Activated CD8-positive, alpha-beta memory T cell treated with anti-CD3 and anti-CD28 coated beads, Interleukin-2, amount 10 ng/mL, durations not matched to agents 7 days and 5 days (primary cell): ENCODE measurements at regions not wholly inside any gene's neighbourhood (a gene's known extent, or its start where the extent isn't known, plus 50 kb on each side); places are given as distances from the start of the nearest gene placed in this dataset.

ENCODE experiments used
- ATAC-seq: fragments of 150-1000 bp; cut with Tn5 transposase; one replicate; pipeline ENCODE4 v1.10.0; 2021; ENCODE audit warnings: moderate library complexity
- CTCF ChIA-PET: fragments of 350-600 bp; sonication (Branson Sonifier 250); formaldehyde crosslinking; loops from one replicate; lab custom pipeline; 2021; ENCODE audit warnings: antibody characterized with exemption; lab: Charles Lee
- DNase-seq: peaks from one replicate; pipeline ENCODE4 v3.0.0-alpha.2; 2020
- H3K27ac Mint-ChIP-seq: one replicate; pipeline ENCODE4 v1.8.0; 2021; ENCODE audit warnings: mild to moderate bottlenecking, mixed read lengths
- H3K27me3 Mint-ChIP-seq: one replicate; pipeline ENCODE4 v1.8.0; 2021; ENCODE audit warnings: mixed read lengths
- H3K36me3 Mint-ChIP-seq: one replicate; pipeline ENCODE4 v1.8.0; 2021; ENCODE audit warnings: mild to moderate bottlenecking, mixed read lengths
- H3K4me1 Mint-ChIP-seq: one replicate; pipeline ENCODE4 v1.8.0; 2021; ENCODE audit warnings: mixed read lengths
- H3K4me3 Mint-ChIP-seq: one replicate; pipeline ENCODE4 v1.8.0; 2021; ENCODE audit warnings: mild to moderate bottlenecking, moderate library complexity, mixed read lengths
- H3K9me3 Mint-ChIP-seq: one replicate; pipeline ENCODE4 v1.8.0; 2022; ENCODE audit warnings: low read depth, mixed read lengths

- H3K36me3 Mint-ChIP-seq: no peaks in the 10 kb centered on the region
- H3K9me3 Mint-ChIP-seq: no peaks in the 10 kb centered on the region
- DNase-seq: no peak
- no peak overlapping the region for H3K27ac Mint-ChIP-seq
- H3K4me3 Mint-ChIP-seq: no peak overlapping the region
- peaks cover 23% of the 10 kb centered on the region for H3K27me3 Mint-ChIP-seq
- no peaks in the 10 kb centered on the region for H3K4me1 Mint-ChIP-seq
- ATAC-seq: no peak
- CTCF ChIA-PET: interaction anchor here (0.7 to 3.7 kb wide), 2 partner anchors 14 to 28 kb away, joined by 3 to 10 read pairs; no protein-coding TSS in a partner anchor
Observed at GRCh38 chr2:65626831-65627230, 194.4 kb upstream of the SPRED2 start.

DNA sequence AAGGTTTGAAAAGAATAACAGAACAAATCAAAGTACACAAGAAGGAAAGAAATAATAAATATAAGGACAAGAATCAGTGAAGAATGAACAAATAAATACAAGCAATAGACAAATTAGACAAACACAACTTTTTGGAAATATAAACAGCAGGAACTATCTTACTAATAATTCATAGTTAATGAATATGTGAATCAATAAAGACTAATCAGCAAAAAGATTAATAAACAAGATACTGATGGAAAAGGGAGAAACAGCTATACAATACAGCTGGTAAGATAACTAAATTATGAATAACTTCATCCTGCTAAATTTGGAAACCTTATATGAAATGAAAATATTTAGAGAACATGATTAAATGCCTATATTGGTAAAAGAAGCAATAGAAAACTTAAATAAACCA lies 193.6 kb upstream of the SPRED2 start:
- no peaks in the 10 kb centered on the region for H3K36me3 Mint-ChIP-seq
- CTCF ChIA-PET: interaction anchor here (3.7 kb wide), 1 partner anchor 14 kb away, joined by 10 read pairs; no protein-coding TSS in a partner anchor
- no peak for ATAC-seq

GRCh38 chr2:65622951-65623535 lies 190.6 kb upstream of the SPRED2 start:
- no peak for DNase-seq

More for the DNA sequence above, 193.6 kb upstream of the SPRED2 start:
- Mint-ChIP-seq H3K4me1 (no peaks in the 10 kb centered on the region), H3K27me3 (peaks cover 26% of the 10 kb centered on the region), H3K27ac (no peak overlapping the region), H3K4me3 (no peak overlapping the region), H3K9me3 (no peaks in the 10 kb centered on the region)
- no peak for DNase-seq

DNA sequence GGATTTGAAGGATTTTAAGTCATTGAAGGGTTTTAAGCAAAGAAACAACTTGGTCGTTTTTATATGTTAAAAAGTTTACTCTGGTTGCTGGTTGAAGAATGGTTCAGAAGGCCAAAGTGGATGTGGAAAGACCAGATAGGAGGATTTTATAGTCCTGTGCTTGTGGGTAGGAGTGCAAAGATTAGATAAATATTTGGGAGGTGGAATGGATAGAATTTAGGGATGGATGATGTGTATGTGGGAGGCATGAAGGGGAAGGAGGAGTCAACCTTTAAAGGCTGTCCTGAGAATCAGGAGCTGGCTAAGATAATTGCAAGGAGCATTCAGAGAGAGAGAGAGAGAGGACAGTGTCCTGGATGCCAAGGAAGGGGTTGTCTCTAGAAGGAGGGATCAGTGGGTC lies 190.1 kb upstream of the SPRED2 start:
- CTCF ChIA-PET: no interaction called here
- Mint-ChIP-seq H3K4me1 (no peaks in the 10 kb centered on the region), H3K36me3 (no peaks in the 10 kb centered on the region), H3K27ac (no peak overlapping the region), H3K27me3 (peaks cover 33% of the 10 kb centered on the region), H3K9me3 (no peaks in the 10 kb centered on the region), H3K4me3 (no peak overlapping the region)
- ATAC-seq: no peak
- no peak for DNase-seq

More at GRCh38 chr2:65622951-65623535, 190.6 kb upstream of the SPRED2 start:
- no peak for ATAC-seq
- H3K4me3 Mint-ChIP-seq: no peak overlapping the region
- peaks cover 32% of the 10 kb centered on the region for H3K27me3 Mint-ChIP-seq
- no peaks in the 10 kb centered on the region for H3K4me1 Mint-ChIP-seq
- no peaks in the 10 kb centered on the region for H3K36me3 Mint-ChIP-seq
- CTCF ChIA-PET: no interaction called here
- no peaks in the 10 kb centered on the region for H3K9me3 Mint-ChIP-seq
- no peak overlapping the region for H3K27ac Mint-ChIP-seq

GRCh38 chr2:65620524-65620923 lies 188.1 kb upstream of the SPRED2 start:
- Mint-ChIP-seq H3K27ac (no peak overlapping the region), H3K36me3 (no peaks in the 10 kb centered on the region), H3K27me3 (peaks cover 36% of the 10 kb centered on the region), H3K4me1 (no peaks in the 10 kb centered on the region), H3K9me3 (no peaks in the 10 kb centered on the region), H3K4me3 (no peak overlapping the region)
- CTCF ChIA-PET: interaction anchor here (1.1 kb wide), 1 partner anchor 20 kb away, joined by 3 read pairs; no protein-coding TSS in a partner anchor
- no peak for DNase-seq
- ATAC-seq: no peak

DNA sequence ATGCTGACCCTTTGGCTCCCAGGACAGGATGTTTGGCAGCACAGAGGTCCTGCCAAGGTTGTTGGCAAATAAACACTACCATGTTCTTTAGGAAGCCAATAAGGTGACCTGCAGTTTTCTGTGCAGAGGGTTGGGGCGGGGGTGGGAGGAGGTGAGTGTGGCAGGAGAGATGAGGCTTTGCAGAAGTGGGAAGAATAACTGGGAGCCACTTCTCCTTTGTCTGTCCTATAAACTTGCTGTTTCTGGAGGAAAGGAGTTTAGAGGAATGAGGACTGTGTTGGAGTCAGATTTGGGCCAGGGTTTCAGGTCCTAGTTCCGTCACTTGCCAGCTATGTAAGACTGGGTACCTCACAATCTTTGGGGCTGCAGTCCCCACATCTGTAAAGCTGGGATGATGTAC lies 187.6 kb upstream of the SPRED2 start:
- no peaks in the 10 kb centered on the region for H3K9me3 Mint-ChIP-seq
- H3K4me1 Mint-ChIP-seq: no peaks in the 10 kb centered on the region
- CTCF ChIA-PET: interaction anchor here (1.1 kb wide), 1 partner anchor 20 kb away, joined by 3 read pairs; no protein-coding TSS in a partner anchor
- no peaks in the 10 kb centered on the region for H3K36me3 Mint-ChIP-seq
- no peak overlapping the region for H3K4me3 Mint-ChIP-seq
- no peak overlapping the region for H3K27ac Mint-ChIP-seq
- ATAC-seq (no peak), DNase-seq (no peak)
- peaks cover 36% of the 10 kb centered on the region for H3K27me3 Mint-ChIP-seq

DNA sequence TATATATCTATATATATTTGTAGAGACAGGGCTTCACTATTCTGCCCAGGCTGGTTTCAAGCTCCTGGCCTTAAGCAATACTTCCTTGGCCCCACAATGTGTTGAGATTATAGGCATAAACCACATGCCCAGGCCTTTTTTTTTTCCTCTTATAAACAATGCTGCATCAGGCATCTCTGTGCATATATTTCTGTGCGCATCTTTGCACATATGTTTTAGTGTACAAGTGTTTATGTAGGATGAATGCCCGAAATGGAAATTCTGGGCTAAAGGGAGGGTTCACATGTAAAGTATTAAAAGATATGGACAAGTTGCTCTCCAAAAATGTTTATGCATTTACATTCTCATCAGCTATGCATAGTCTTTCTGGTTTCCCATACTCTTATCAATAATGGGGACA lies 183.2 kb upstream of the SPRED2 start:
- Mint-ChIP-seq H3K4me3 (no peak overlapping the region), H3K36me3 (no peaks in the 10 kb centered on the region), H3K27me3 (peaks cover 15% of the 10 kb centered on the region), H3K4me1 (no peaks in the 10 kb centered on the region), H3K9me3 (no peaks in the 10 kb centered on the region), H3K27ac (no peak overlapping the region)
- CTCF ChIA-PET: no interaction called here
- ATAC-seq: no peak
- no peak for DNase-seq

- H3K27ac Mint-ChIP-seq: no peak overlapping the region
- CTCF ChIA-PET: no interaction called here
- H3K9me3 Mint-ChIP-seq: no peaks in the 10 kb centered on the region
- DNase-seq (no peak), ATAC-seq (no peak)
- H3K4me3 Mint-ChIP-seq: no peak overlapping the region
- no peaks in the 10 kb centered on the region for H3K36me3 Mint-ChIP-seq
- peaks cover 9% of the 10 kb centered on the region for H3K27me3 Mint-ChIP-seq
- no peaks in the 10 kb centered on the region for H3K4me1 Mint-ChIP-seq
Observed at GRCh38 chr2:65613968-65614555, 181.7 kb upstream of the SPRED2 start.

DNA sequence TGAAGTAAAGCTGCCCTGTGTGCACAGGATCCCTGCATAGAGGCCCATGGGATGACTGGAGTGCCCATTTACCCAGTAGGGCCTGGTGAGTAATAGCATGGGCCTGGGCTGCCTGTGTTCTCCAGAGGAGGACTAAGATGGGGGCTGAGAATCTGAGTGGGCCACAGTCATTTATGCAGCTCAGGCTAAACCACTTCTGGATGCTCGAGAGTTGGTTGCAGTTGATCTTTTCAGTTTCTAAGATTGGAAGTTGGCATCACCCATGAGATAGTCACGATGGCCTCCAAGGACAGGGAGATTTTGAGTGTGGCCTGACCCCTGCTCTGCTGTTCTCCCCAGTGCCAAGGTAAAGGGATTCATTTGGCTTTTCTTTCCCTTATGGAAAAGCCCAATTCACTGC lies 179.1 kb upstream of the SPRED2 start:
- ATAC-seq (no peak), DNase-seq (no peak)
- H3K4me1 Mint-ChIP-seq: peaks cover under 1% of the 10 kb centered on the region
- peaks cover 11% of the 10 kb centered on the region for H3K27me3 Mint-ChIP-seq
- CTCF ChIA-PET: no interaction called here
- H3K4me3 Mint-ChIP-seq: no peak overlapping the region
- no peak overlapping the region for H3K27ac Mint-ChIP-seq
- no peaks in the 10 kb centered on the region for H3K9me3 Mint-ChIP-seq
- H3K36me3 Mint-ChIP-seq: no peaks in the 10 kb centered on the region

DNA sequence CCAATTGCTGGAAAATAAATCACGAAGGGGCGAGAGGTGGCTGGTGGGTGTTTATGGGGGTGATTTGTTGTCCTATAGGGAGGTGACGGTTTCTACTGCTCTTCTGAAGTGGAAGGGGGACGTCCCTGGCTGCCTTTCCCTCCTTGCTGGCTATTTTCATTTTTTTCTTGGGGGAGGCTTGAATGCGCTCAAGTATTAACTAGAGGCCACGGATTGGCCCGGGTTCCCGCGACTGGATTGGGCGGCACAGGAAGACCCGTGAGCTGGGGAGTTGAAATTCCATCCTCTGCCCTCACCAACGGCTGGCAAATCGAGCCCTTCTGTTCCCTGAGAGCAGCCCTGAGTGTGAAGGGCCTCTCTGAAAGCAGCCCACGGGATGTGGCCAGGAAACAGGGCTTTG lies 176.5 kb upstream of the SPRED2 start:
- Mint-ChIP-seq H3K27me3 (peaks cover 11% of the 10 kb centered on the region), H3K9me3 (no peaks in the 10 kb centered on the region), H3K36me3 (no peaks in the 10 kb centered on the region), H3K27ac (no peak overlapping the region), H3K4me3 (no peak overlapping the region), H3K4me1 (peaks cover 9% of the 10 kb centered on the region)
- no peak for ATAC-seq
- CTCF ChIA-PET: interaction anchor here (0.5 kb wide), 1 partner anchor 735 kb away, joined by 3 read pairs; no protein-coding TSS in a partner anchor
- no peak for DNase-seq

DNA sequence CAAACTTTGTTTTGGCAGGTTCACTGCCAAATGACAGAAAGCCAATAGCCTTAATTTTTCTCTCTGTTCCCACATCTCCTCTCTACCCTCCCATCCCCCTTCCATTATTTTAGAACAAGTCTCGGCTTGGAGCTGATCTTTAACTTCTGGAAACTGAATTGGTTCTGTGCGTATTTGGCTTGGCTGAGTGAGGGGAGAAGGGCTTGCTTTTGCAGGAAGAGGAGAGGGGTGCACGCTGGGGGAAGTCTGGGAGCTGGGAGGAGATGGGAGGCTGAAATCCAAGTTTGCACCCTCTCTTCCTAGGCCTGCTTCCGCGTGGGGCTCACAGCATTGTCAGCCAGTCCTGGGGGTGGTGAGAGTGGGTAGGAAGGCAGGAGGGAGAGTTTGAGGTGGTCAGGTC lies 176.1 kb upstream of the SPRED2 start:
- ATAC-seq (no peak), DNase-seq (no peak)
- Mint-ChIP-seq H3K27me3 (peaks cover 11% of the 10 kb centered on the region), H3K9me3 (no peaks in the 10 kb centered on the region), H3K36me3 (no peaks in the 10 kb centered on the region), H3K4me3 (no peak overlapping the region), H3K27ac (no peak overlapping the region), H3K4me1 (peaks cover 9% of the 10 kb centered on the region)
- CTCF ChIA-PET: interaction anchor here (0.5 kb wide), 1 partner anchor 736 kb away, joined by 3 read pairs; no protein-coding TSS in a partner anchor

- Mint-ChIP-seq H3K36me3 (no peaks in the 10 kb centered on the region), H3K27ac (no peak overlapping the region), H3K9me3 (no peaks in the 10 kb centered on the region), H3K4me3 (no peak overlapping the region), H3K27me3 (peaks cover 11% of the 10 kb centered on the region), H3K4me1 (peaks cover 9% of the 10 kb centered on the region)
- ATAC-seq: no peak
- CTCF ChIA-PET: no interaction called here
- DNase-seq: no peak
Observed at GRCh38 chr2:65607662-65608305, 175.4 kb upstream of the SPRED2 start.

GRCh38 chr2:65605743-65606058 lies 173.3 kb upstream of the SPRED2 start:
- Mint-ChIP-seq H3K27me3 (peaks cover 11% of the 10 kb centered on the region), H3K36me3 (no peaks in the 10 kb centered on the region), H3K4me1 (peaks cover 9% of the 10 kb centered on the region), H3K27ac (no peak overlapping the region), H3K9me3 (no peaks in the 10 kb centered on the region), H3K4me3 (no peak overlapping the region)
- DNase-seq (no peak), ATAC-seq (no peak)
- CTCF ChIA-PET: no interaction called here
